ENCODE measurements at regions not wholly inside any gene's neighbourhood (a gene's known extent, or its start where the extent isn't known, plus 50 kb on each side); places are given as distances from the start of the nearest gene placed in this dataset.

DNA sequence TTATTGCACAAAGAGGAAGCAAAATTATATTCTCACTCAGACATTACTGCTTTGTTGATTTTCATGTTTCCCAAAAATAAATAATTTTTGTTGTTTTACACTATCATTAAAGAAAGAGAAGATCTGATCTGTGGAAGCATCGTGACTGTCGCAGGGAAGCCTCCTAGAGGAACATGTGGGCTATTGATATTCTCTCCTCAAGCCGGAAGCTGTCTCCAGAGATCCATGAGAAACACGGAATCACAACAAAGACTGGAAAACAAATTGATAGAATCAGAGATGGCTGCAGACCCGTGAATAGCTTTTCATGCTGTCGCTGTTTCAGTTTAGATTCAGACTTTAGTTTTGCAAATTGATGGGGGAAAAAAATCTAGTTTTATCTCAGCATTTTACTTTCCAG is 235.2 kb upstream of the TMPO start:
- Histone ChIP-seq H3K27me3 (ENCODE audit: control insufficient read depth in 3 of 3, insufficient read depth in 3 of 3, low read length in 2 of 3) (no peaks in the 10 kb centered on the region), H3K4me1 (ENCODE audit: control insufficient read depth in 5 of 5, insufficient read depth in 5 of 5, low read length in 5 of 5) (no peaks in the 10 kb centered on the region), H3K4me3 (no peak overlapping the region), H3K9ac (ENCODE audit: insufficient read depth in 1 of 2, low read length in 2 of 2) (no peak overlapping the region), H3K36me3 (ENCODE audit: control insufficient read depth in 4 of 4, insufficient read depth in 4 of 4, low read length in 4 of 4) (no peaks in the 10 kb centered on the region), H3K9me3 (ENCODE audit: control insufficient read depth in 4 of 4, insufficient read depth in 3 of 4, low read length in 3 of 4) (no peaks in the 10 kb centered on the region), H3K27ac (ENCODE audit: low read depth in 1 of 2, low read length in 1 of 2) (no peak overlapping the region)
- ATAC-seq (ENCODE audit: insufficient read depth, low FRiP score) (no peak), DNase-seq (no peak)
- 74 to 83% methylated on average over 6 of the region's 6 CpGs for WGBS, 2 donors
- TF ChIP-seq, protein P1, sequence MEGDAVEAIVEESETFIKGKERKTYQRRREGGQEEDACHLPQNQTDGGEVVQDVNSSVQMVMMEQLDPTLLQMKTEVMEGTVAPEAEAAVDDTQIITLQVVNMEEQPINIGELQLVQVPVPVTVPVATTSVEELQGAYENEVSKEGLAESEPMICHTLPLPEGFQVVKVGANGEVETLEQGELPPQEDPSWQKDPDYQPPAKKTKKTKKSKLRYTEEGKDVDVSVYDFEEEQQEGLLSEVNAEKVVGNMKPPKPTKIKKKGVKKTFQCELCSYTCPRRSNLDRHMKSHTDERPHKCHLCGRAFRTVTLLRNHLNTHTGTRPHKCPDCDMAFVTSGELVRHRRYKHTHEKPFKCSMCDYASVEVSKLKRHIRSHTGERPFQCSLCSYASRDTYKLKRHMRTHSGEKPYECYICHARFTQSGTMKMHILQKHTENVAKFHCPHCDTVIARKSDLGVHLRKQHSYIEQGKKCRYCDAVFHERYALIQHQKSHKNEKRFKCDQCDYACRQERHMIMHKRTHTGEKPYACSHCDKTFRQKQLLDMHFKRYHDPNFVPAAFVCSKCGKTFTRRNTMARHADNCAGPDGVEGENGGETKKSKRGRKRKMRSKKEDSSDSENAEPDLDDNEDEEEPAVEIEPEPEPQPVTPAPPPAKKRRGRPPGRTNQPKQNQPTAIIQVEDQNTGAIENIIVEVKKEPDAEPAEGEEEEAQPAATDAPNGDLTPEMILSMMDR (IDR thresholded peaks at IDR 0.05; ENCODE audit: control extremely low read depth, extremely low read depth): no peak

DNA sequence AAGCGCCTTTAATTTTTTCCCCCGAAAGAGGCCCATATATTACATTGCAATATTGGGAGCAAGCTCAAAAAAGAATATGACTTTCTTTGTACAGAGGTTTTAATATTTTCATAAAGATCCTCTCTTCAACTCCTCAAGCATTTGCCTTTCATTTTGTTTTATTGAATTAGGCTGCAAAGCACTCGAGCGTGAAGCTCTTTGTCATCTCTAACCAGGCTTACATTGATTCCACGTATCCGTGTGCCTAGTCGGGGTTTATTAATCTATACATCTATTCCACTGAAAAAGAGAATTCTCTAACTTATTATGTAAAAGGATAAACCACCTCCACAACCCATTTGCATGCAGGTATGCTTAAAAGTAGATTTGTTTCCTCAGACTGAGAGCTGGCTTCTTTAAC is 234.8 kb upstream of the TMPO start:
- no peak overlapping the region for H3K4me3 ChIP-seq
- no peak overlapping the region for H3K9ac ChIP-seq (ENCODE audit: insufficient read depth in 1 of 2, low read length in 2 of 2)
- H3K4me1 ChIP-seq (ENCODE audit: control insufficient read depth in 5 of 5, insufficient read depth in 5 of 5, low read length in 5 of 5): no peaks in the 10 kb centered on the region
- WGBS, 2 donors: 92 to 95% methylated on average over 7 of the region's 7 CpGs
- ATAC-seq (ENCODE audit: insufficient read depth, low FRiP score) (no peak), DNase-seq (no peak)
- TF ChIP-seq, protein P1 (IDR thresholded peaks at IDR 0.05; ENCODE audit: control extremely low read depth, extremely low read depth): no peak
- no peak overlapping the region for H3K27ac ChIP-seq (ENCODE audit: low read depth in 1 of 2, low read length in 1 of 2)
- no peaks in the 10 kb centered on the region for H3K36me3 ChIP-seq (ENCODE audit: control insufficient read depth in 4 of 4, insufficient read depth in 4 of 4, low read length in 4 of 4)
- no peaks in the 10 kb centered on the region for H3K27me3 ChIP-seq (ENCODE audit: control insufficient read depth in 3 of 3, insufficient read depth in 3 of 3, low read length in 2 of 3)
- H3K9me3 ChIP-seq (ENCODE audit: control insufficient read depth in 4 of 4, insufficient read depth in 3 of 4, low read length in 3 of 4): no peaks in the 10 kb centered on the region

DNA sequence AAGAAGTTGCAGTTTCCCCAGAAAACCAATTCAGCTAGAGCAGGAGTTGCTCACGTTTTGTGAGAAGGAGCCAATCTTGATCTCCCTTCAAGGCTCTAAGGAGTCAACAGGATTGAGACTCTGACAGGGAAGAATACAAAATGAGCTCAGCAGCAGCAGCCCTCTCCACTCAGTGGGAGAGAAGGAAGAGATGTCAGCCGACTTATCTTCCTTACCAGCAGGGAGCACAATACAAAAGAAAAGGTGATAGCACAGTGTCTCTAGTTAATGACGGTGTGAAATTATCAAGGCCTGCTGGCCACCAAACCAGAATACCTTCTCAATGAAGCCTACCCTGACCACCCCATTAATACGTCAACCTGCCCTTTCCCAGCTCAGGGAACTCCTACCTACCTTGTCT is 223.6 kb upstream of the TMPO start:
- no peaks in the 10 kb centered on the region for H3K36me3 ChIP-seq (ENCODE audit: control insufficient read depth in 4 of 4, insufficient read depth in 4 of 4, low read length in 4 of 4)
- no peak for ATAC-seq (ENCODE audit: insufficient read depth, low FRiP score)
- no peaks in the 10 kb centered on the region for H3K4me1 ChIP-seq (ENCODE audit: control insufficient read depth in 5 of 5, insufficient read depth in 5 of 5, low read length in 5 of 5)
- H3K27me3 ChIP-seq (ENCODE audit: control insufficient read depth in 3 of 3, insufficient read depth in 3 of 3, low read length in 2 of 3): peaks cover 0 to 10% (median 0%) of the 10 kb centered on the region in 3 donors
- no peak overlapping the region for H3K27ac ChIP-seq (ENCODE audit: low read depth in 1 of 2, low read length in 1 of 2)
- no peak overlapping the region for H3K9ac ChIP-seq (ENCODE audit: insufficient read depth in 1 of 2, low read length in 2 of 2)
- H3K4me3 ChIP-seq: no peak overlapping the region
- WGBS, 2 donors: 18% methylated on average over 4 of the region's 4 CpGs
- DNase-seq: no peak
- no peaks in the 10 kb centered on the region for H3K9me3 ChIP-seq (ENCODE audit: control insufficient read depth in 4 of 4, insufficient read depth in 3 of 4, low read length in 3 of 4)
- TF ChIP-seq, protein P1 (IDR thresholded peaks at IDR 0.05; ENCODE audit: control extremely low read depth, extremely low read depth): no peak

DNA sequence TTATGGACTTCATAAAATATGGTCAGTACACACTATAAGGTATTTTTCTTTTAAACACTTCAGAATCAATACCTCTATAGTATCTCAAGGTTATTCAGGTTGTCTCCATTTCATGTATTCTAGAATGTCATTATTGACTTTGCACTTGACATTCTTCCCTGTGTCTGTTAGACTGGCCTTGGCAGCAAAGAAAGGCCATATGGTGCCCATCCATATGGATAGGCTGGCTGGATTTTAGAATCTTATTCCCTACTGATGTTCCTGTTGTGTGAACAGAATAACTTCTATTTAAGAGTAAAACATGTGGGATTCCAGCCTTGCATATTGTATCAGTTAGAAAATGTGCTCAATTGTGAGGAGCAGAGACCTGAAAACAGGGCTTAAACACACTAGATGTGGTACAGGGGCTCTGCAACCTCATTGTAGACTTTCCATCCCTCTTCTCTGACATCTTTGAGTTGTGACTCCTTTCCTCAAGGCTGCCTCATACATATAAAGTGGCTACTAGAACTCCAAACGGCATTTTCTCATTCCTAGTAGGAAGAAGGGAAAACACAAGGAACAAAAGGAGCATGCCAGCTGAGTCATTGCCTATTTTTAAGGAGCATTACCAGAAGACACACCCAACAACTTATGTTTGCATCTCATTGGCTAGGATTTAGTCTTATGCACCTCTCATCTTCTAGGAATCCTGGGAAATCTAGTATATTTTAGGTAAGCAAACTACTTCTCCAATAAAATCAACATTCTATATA is 221.2 kb upstream of the TMPO start:
- Histone ChIP-seq H3K36me3 (ENCODE audit: control insufficient read depth in 4 of 4, insufficient read depth in 4 of 4, low read length in 4 of 4) (no peaks in the 10 kb centered on the region), H3K9me3 (ENCODE audit: control insufficient read depth in 4 of 4, insufficient read depth in 3 of 4, low read length in 3 of 4) (no peaks in the 10 kb centered on the region), H3K27me3 (ENCODE audit: control insufficient read depth in 3 of 3, insufficient read depth in 3 of 3, low read length in 2 of 3) (peaks cover 0 to 10% (median 0%) of the 10 kb centered on the region in 3 donors), H3K27ac (ENCODE audit: low read depth in 1 of 2, low read length in 1 of 2) (no peak overlapping the region), H3K4me1 (ENCODE audit: control insufficient read depth in 5 of 5, insufficient read depth in 5 of 5, low read length in 5 of 5) (no peaks in the 10 kb centered on the region), H3K9ac (ENCODE audit: insufficient read depth in 1 of 2, low read length in 2 of 2) (no peak overlapping the region), H3K4me3 (no peak overlapping the region)
- TF ChIP-seq, protein P1 (IDR thresholded peaks at IDR 0.05; ENCODE audit: control extremely low read depth, extremely low read depth): no peak
- ATAC-seq (ENCODE audit: insufficient read depth, low FRiP score) (no peak), DNase-seq (no peak)
- 46 to 70% methylated on average over 1 of the region's 1 CpG for whole genome bisulfite sequencing, 2 donors
